Activated CD4-positive, alpha-beta memory T cell treated with anti-CD3 and anti-CD28 coated beads, Interleukin-2, amount 10 ng/mL, durations not matched to agents 7 days and 5 days (primary cell): ENCODE measurements at regions not wholly inside any gene's neighbourhood (a gene's known extent, or its start where the extent isn't known, plus 50 kb on each side); places are given as distances from the start of the nearest gene placed in this dataset.

ENCODE experiments used
- CTCF ChIA-PET: fragments of 350-600 bp; sonication (Branson Sonifier 250); formaldehyde crosslinking; loops from one replicate; lab custom pipeline; 2021; ENCODE audit warnings: antibody characterized with exemption, inconsistent platforms; lab: Charles Lee
- POLR2A ChIA-PET: fragments of 350-600 bp; sonication (Branson Sonifier 250); formaldehyde crosslinking; loops from one replicate; lab custom pipeline; 2021; ENCODE audit warnings: antibody characterized with exemption; lab: Charles Lee
- DNase-seq: peaks from one replicate; pipeline ENCODE4 v3.0.0-alpha.2; 2020
- H3K27ac Mint-ChIP-seq: one replicate; pipeline ENCODE4 v1.8.0; 2021; ENCODE audit warnings: mild to moderate bottlenecking, mixed read lengths
- H3K27me3 Mint-ChIP-seq: one replicate; pipeline ENCODE4 v1.8.0; 2021; ENCODE audit warnings: mixed read lengths
- H3K36me3 Mint-ChIP-seq: one replicate; pipeline ENCODE4 v1.8.0; 2021; ENCODE audit warnings: low read depth, mixed read lengths
- H3K4me1 Mint-ChIP-seq: one replicate; pipeline ENCODE4 v1.8.0; 2021; ENCODE audit warnings: mixed read lengths
- H3K4me3 Mint-ChIP-seq: one replicate; pipeline ENCODE4 v1.8.0; 2021; ENCODE audit warnings: mild to moderate bottlenecking, mixed read lengths
- H3K9me3 Mint-ChIP-seq: one replicate; pipeline ENCODE4 v1.8.0; 2021; ENCODE audit warnings: mixed read lengths

GRCh38 chr11:133669371-133670053 is 137.2 kb upstream of the OPCML start:
- Mint-ChIP-seq H3K27ac (no peak overlapping the region), H3K36me3 (no peaks in the 10 kb centered on the region), H3K9me3 (no peaks in the 10 kb centered on the region), H3K4me1 (no peaks in the 10 kb centered on the region), H3K27me3 (no peaks in the 10 kb centered on the region), H3K4me3 (no peak overlapping the region)
- DNase-seq = no peak
- CTCF ChIA-PET = no interaction called here
- POLR2A ChIA-PET = no interaction called here

GRCh38 chr11:133663135-133663985 is 131.1 kb upstream of the OPCML start:
- Mint-ChIP-seq H3K4me3 (no peak overlapping the region), H3K9me3 (no peaks in the 10 kb centered on the region), H3K36me3 (no peaks in the 10 kb centered on the region), H3K27ac (no peak overlapping the region), H3K4me1 (no peaks in the 10 kb centered on the region), H3K27me3 (no peaks in the 10 kb centered on the region)
- ChIA-PET POLR2A (no interaction called here), CTCF (no interaction called here)
- no peak for DNase-seq

GRCh38 chr11:133661846-133662245 is 129.5 kb upstream of the OPCML start:
- no peak for DNase-seq
- Mint-ChIP-seq H3K27me3 (no peaks in the 10 kb centered on the region), H3K4me1 (no peaks in the 10 kb centered on the region), H3K27ac (no peak overlapping the region), H3K36me3 (no peaks in the 10 kb centered on the region), H3K4me3 (no peak overlapping the region), H3K9me3 (no peaks in the 10 kb centered on the region)
- ChIA-PET POLR2A (no interaction called here), CTCF (no interaction called here)

DNA sequence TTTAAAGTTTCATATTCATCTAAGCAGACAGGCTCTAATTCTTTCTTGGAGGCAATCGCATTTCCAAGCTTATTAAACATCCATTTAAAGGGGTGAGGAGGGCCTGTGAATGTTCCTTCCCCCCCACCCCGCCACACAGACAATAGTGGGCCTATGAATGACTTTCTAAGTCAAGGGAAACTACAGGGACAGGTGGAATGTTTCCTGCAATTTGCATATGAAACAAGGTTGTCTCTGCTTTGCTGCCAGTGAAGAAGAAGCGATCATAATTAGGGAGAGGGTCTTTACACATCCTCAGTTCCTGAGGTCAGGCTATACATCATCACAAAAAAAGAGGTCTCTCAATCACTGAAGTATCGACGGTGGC is 127.9 kb upstream of the OPCML start:
- H3K27me3 Mint-ChIP-seq = no peaks in the 10 kb centered on the region
- H3K9me3 Mint-ChIP-seq = no peaks in the 10 kb centered on the region
- POLR2A ChIA-PET = no interaction called here

GRCh38 chr11:133659538-133660201 is 127.4 kb upstream of the OPCML start:
- Mint-ChIP-seq H3K27me3 (no peaks in the 10 kb centered on the region), H3K4me3 (no peak overlapping the region)
- CTCF ChIA-PET = no interaction called here

More for the DNA sequence above, 127.9 kb upstream of the OPCML start:
- no peaks in the 10 kb centered on the region for H3K4me1 Mint-ChIP-seq
- H3K36me3 Mint-ChIP-seq = no peaks in the 10 kb centered on the region
- H3K27ac Mint-ChIP-seq = no peak overlapping the region
- DNase-seq = no peak
- H3K4me3 Mint-ChIP-seq = no peak overlapping the region
- CTCF ChIA-PET = no interaction called here

DNA sequence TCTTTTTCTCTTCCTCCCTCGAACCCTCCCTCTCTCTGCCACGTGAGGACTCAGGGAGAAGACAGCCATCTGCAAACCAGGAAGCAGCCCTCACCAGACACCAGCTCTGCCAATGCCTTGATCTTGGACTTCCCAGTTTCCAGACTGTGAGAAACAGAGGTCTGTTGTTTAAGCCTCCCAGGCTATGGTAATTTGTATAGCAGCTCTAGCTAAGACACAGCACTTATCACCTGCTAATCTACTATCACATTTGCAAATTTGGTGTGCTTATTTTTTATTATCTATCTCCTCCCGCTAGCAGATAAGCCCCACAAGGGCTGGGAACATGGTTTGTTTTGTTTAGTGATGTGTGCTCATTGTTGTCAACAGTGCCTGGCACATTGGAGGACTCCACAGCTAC is 124.8 kb upstream of the OPCML start:
- Mint-ChIP-seq H3K36me3 (no peaks in the 10 kb centered on the region), H3K27ac (no peak overlapping the region), H3K4me1 (no peaks in the 10 kb centered on the region), H3K27me3 (no peaks in the 10 kb centered on the region), H3K9me3 (no peaks in the 10 kb centered on the region), H3K4me3 (no peak overlapping the region)
- POLR2A ChIA-PET = no interaction called here
- DNase-seq = no peak
- CTCF ChIA-PET = no interaction called here

More at GRCh38 chr11:133659538-133660201, 127.4 kb upstream of the OPCML start:
- H3K27ac Mint-ChIP-seq = no peak overlapping the region
- H3K4me1 Mint-ChIP-seq = no peaks in the 10 kb centered on the region
- POLR2A ChIA-PET = no interaction called here
- H3K9me3 Mint-ChIP-seq = no peaks in the 10 kb centered on the region
- DNase-seq = no peak
- no peaks in the 10 kb centered on the region for H3K36me3 Mint-ChIP-seq

DNA sequence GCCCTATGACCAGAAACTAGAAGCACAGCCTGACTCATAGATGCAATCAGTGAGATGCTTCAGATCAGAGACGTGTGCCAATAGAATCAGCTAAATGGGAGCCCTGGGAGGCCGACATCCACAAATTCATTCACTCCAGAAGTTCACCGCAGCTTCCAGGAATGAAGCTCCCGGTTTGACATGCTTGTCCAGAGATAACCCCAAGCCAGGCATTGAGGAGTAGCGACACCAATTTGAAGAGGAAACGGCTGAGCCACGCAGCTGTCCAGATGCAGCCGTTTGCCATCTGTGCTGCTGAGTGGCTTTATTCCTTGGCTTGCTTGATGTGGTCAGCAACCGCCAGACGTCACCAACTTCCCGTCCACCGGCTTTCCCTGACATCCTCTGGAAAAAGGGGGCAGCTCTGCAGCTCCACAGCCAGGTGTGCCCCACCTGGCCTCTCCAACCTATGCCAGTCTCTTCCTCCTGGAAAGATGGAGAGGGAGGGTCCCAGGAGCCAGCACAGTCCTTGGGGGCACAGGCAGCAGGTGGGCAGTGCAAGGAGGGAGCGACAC is 123.9 kb upstream of the OPCML start:
- Mint-ChIP-seq H3K4me3 (no peak overlapping the region), H3K36me3 (no peaks in the 10 kb centered on the region), H3K27ac (no peak overlapping the region), H3K27me3 (no peaks in the 10 kb centered on the region), H3K9me3 (no peaks in the 10 kb centered on the region), H3K4me1 (no peaks in the 10 kb centered on the region)
- CTCF ChIA-PET = no interaction called here
- no peak for DNase-seq
- POLR2A ChIA-PET = no interaction called here

GRCh38 chr11:133654630-133655212 is 122.4 kb upstream of the OPCML start:
- Mint-ChIP-seq H3K9me3 (no peaks in the 10 kb centered on the region), H3K4me1 (no peaks in the 10 kb centered on the region), H3K27ac (no peak overlapping the region), H3K4me3 (no peak overlapping the region), H3K27me3 (no peaks in the 10 kb centered on the region), H3K36me3 (no peaks in the 10 kb centered on the region)
- DNase-seq = no peak
- ChIA-PET CTCF (no interaction called here), POLR2A (no interaction called here)

DNA sequence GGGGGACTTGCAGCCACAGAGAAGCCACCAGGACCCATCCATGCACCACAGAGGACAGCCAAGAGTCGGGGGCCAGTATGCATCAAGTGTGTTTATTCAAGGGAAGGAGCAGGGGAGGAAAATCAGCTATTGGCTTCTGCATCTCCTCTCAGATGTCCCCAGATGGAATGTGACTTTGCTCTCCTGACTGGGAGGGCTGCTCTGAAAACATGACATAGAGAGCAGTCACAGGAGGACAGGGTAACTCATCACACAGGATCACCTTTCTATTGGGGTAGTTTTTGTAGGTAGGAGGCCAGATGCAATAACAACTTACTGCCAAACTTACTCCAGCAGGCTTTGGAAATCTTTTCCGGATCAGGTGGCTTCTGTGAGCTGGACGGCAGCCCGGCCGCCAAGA is 121.0 kb upstream of the OPCML start:
- no peaks in the 10 kb centered on the region for H3K36me3 Mint-ChIP-seq
- H3K4me1 Mint-ChIP-seq = no peaks in the 10 kb centered on the region
- ChIA-PET CTCF (no interaction called here), POLR2A (no interaction called here)
- no peaks in the 10 kb centered on the region for H3K27me3 Mint-ChIP-seq
- no peak for DNase-seq
- no peak overlapping the region for H3K27ac Mint-ChIP-seq
- no peaks in the 10 kb centered on the region for H3K9me3 Mint-ChIP-seq
- H3K4me3 Mint-ChIP-seq = no peak overlapping the region

DNA sequence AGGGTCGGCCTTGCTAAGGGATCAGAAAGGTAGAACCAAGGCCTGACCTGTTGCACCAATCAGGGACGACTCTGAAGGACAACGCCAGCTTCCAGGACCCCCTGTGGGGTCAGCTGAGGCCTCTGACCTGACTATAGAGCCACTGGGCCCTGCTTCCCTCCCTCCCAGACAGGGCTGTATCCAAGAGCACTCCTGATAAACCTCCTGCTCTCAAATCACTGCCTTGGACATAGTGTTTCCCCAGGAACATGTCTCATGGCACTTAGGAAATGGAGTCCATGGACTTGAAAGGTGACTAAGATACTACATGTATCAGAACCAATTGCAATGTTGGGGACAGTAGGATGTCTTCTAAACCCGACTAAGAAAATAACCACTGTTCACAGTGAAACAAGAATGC is 117.8 kb upstream of the OPCML start:
- no peak for DNase-seq
- Mint-ChIP-seq H3K9me3 (no peaks in the 10 kb centered on the region), H3K4me3 (no peak overlapping the region), H3K27ac (no peak overlapping the region), H3K36me3 (no peaks in the 10 kb centered on the region), H3K27me3 (no peaks in the 10 kb centered on the region), H3K4me1 (no peaks in the 10 kb centered on the region)
- ChIA-PET POLR2A (no interaction called here), CTCF (no interaction called here)

- ChIA-PET CTCF (no interaction called here), POLR2A (no interaction called here)
- Mint-ChIP-seq H3K27me3 (no peaks in the 10 kb centered on the region), H3K4me3 (no peak overlapping the region), H3K27ac (no peak overlapping the region), H3K36me3 (no peaks in the 10 kb centered on the region), H3K9me3 (no peaks in the 10 kb centered on the region), H3K4me1 (no peaks in the 10 kb centered on the region)
- DNase-seq = no peak
Measured at GRCh38 chr11:133649040-133649439, 116.7 kb upstream of the OPCML start.

DNA sequence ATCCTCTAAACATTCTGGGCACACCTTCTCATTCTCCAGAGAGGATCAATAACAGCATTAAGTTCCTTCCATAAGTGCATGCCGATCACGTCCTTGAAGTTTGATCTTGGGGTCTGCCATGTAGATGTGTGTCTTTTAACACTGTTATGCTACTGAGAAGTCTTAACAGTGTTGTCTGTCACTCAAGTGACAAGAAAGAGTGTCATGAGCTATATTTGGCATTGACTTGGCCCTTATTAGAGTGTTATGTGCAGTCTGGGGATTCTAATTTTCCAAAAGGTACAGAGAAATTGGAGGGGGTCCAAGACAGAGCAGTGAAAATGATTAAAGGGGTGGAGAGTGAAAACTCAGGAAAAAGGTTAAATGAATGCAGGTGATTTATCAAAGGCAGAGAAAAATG is 107.1 kb upstream of the OPCML start:
- Mint-ChIP-seq H3K36me3 (no peaks in the 10 kb centered on the region), H3K4me3 (no peak overlapping the region)
- CTCF ChIA-PET = no interaction called here

DNA sequence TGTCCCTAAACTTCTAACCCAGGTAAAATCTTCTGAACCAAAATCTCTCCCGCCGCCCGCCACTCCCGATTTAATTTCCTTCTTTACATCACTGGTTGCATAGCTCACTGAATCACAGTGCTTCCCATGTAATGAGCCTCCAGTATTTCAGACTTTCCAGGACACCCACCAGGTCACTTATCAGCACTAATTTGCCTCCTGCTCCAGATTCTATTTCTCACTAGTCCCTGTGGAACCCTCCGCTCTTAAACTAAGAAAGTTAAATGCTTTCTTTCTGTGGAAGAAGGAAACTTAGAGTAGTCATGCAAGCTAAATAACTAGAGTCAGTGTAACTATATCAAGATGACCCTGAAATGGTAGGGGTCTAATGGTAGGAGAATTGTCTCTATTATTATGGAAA is 106.6 kb upstream of the OPCML start:
- Mint-ChIP-seq H3K27ac (no peak overlapping the region), H3K4me1 (no peaks in the 10 kb centered on the region), H3K36me3 (no peaks in the 10 kb centered on the region), H3K27me3 (no peaks in the 10 kb centered on the region), H3K9me3 (no peaks in the 10 kb centered on the region), H3K4me3 (no peak overlapping the region)
- CTCF ChIA-PET = no interaction called here
- DNase-seq = no peak
- POLR2A ChIA-PET = no interaction called here

More for the DNA sequence above, 107.1 kb upstream of the OPCML start:
- H3K27ac Mint-ChIP-seq = no peak overlapping the region
- H3K27me3 Mint-ChIP-seq = no peaks in the 10 kb centered on the region
- H3K4me1 Mint-ChIP-seq = no peaks in the 10 kb centered on the region
- no peak for DNase-seq
- H3K9me3 Mint-ChIP-seq = no peaks in the 10 kb centered on the region
- POLR2A ChIA-PET = no interaction called here
